ENCODE measurements at regions not wholly inside any gene's neighbourhood (a gene's known extent, or its start where the extent isn't known, plus 50 kb on each side); places are given as distances from the start of the nearest gene placed in this dataset.

GRCh38 chr10:83881661-83882060, 257.6 kb upstream of the GHITM start:
- Histone ChIP-seq H3F3A (ENCODE audit: insufficient read depth, low read length) (no peaks in the 10 kb centered on the region), H3K27ac (ENCODE audit: low read depth, low read length, poor library complexity, severe bottlenecking) (no peak overlapping the region), H3K4me3 (ENCODE audit: low read depth, low read length, poor library complexity, severe bottlenecking) (no peak overlapping the region), H3K9ac (ENCODE audit: low read length) (no peak overlapping the region), H3K4me1 (ENCODE audit: insufficient read depth, low read length, severe bottlenecking) (no peaks in the 10 kb centered on the region), H3K79me2 (ENCODE audit: insufficient read depth, low read length) (no peaks in the 10 kb centered on the region), H2AFZ (ENCODE audit: low read length) (no peak overlapping the region), H3K9me2 (ENCODE audit: low read depth, low read length) (no peaks in the 10 kb centered on the region), H3K4me2 (ENCODE audit: low read length) (no peak overlapping the region), H3K36me3 (ENCODE audit: insufficient read depth, low read length) (no peaks in the 10 kb centered on the region), H4K20me1 (ENCODE audit: insufficient read depth, low read length) (no peaks in the 10 kb centered on the region), H3K27me3 (ENCODE audit: insufficient read depth, low read length) (no peaks in the 10 kb centered on the region), H3K9me3 (ENCODE audit: low read length) (no peaks in the 10 kb centered on the region)
- TF ChIP-seq EZH2 (IDR thresholded peaks at IDR 0.05; ENCODE audit: borderline replicate concordance, low read length) (no peak), CTCF (IDR thresholded peaks at IDR 0.05; ENCODE audit: low read length) (no peak)

- no peaks in the 10 kb centered on the region for H3F3A ChIP-seq (ENCODE audit: insufficient read depth, low read length)
- no peaks in the 10 kb centered on the region for H3K4me1 ChIP-seq (ENCODE audit: insufficient read depth, low read length, severe bottlenecking)
- H3K9me3 ChIP-seq (ENCODE audit: low read length) = no peaks in the 10 kb centered on the region
- no peaks in the 10 kb centered on the region for H4K20me1 ChIP-seq (ENCODE audit: insufficient read depth, low read length)
- no peak overlapping the region for H3K4me3 ChIP-seq (ENCODE audit: low read depth, low read length, poor library complexity, severe bottlenecking)
- H3K9me2 ChIP-seq (ENCODE audit: low read depth, low read length) = no peaks in the 10 kb centered on the region
- no peak for TF ChIP-seq EZH2 (IDR thresholded peaks at IDR 0.05; ENCODE audit: borderline replicate concordance, low read length)
- TF ChIP-seq CTCF (IDR thresholded peaks at IDR 0.05; ENCODE audit: low read length) = no peak
- no peak overlapping the region for H3K9ac ChIP-seq (ENCODE audit: low read length)
- no peak overlapping the region for H3K27ac ChIP-seq (ENCODE audit: low read depth, low read length, poor library complexity, severe bottlenecking)
- no peaks in the 10 kb centered on the region for H3K36me3 ChIP-seq (ENCODE audit: insufficient read depth, low read length)
- H2AFZ ChIP-seq (ENCODE audit: low read length) = no peak overlapping the region
- H3K4me2 ChIP-seq (ENCODE audit: low read length) = no peak overlapping the region
- H3K79me2 ChIP-seq (ENCODE audit: insufficient read depth, low read length) = no peaks in the 10 kb centered on the region
- H3K27me3 ChIP-seq (ENCODE audit: insufficient read depth, low read length) = no peaks in the 10 kb centered on the region
Measured at GRCh38 chr10:83886871-83887270, 252.4 kb upstream of the GHITM start.

- Histone ChIP-seq H3K27me3 (ENCODE audit: insufficient read depth, low read length) (no peaks in the 10 kb centered on the region), H4K20me1 (ENCODE audit: insufficient read depth, low read length) (no peaks in the 10 kb centered on the region), H3F3A (ENCODE audit: insufficient read depth, low read length) (no peaks in the 10 kb centered on the region), H3K27ac (ENCODE audit: low read depth, low read length, poor library complexity, severe bottlenecking) (no peak overlapping the region), H3K4me1 (ENCODE audit: insufficient read depth, low read length, severe bottlenecking) (no peaks in the 10 kb centered on the region), H3K9me2 (ENCODE audit: low read depth, low read length) (no peaks in the 10 kb centered on the region), H3K9me3 (ENCODE audit: low read length) (no peaks in the 10 kb centered on the region), H2AFZ (ENCODE audit: low read length) (no peak overlapping the region), H3K36me3 (ENCODE audit: insufficient read depth, low read length) (no peaks in the 10 kb centered on the region), H3K79me2 (ENCODE audit: insufficient read depth, low read length) (no peaks in the 10 kb centered on the region), H3K4me3 (ENCODE audit: low read depth, low read length, poor library complexity, severe bottlenecking) (no peak overlapping the region), H3K4me2 (ENCODE audit: low read length) (no peak overlapping the region), H3K9ac (ENCODE audit: low read length) (no peak overlapping the region)
- TF ChIP-seq CTCF (IDR thresholded peaks at IDR 0.05; ENCODE audit: low read length) (no peak), EZH2 (IDR thresholded peaks at IDR 0.05; ENCODE audit: borderline replicate concordance, low read length) (no peak)
Measured at GRCh38 chr10:83892737-83893136, 246.6 kb upstream of the GHITM start.

All from OCI-LY1 (cell line).